Fibroblast of the aortic adventitia (primary cell): ENCODE measurements at regions not wholly inside any gene's neighbourhood (a gene's known extent, or its start where the extent isn't known, plus 50 kb on each side); places are given as distances from the start of the nearest gene placed in this dataset.

Experiments used
- DNase-seq: peaks from one replicate; pipeline ENCODE4 v3.0.0-alpha.2; 2010; ENCODE audit warnings: low read depth
- H3K4me3 ChIP-seq: 2 replicates; pipeline ENCODE4 v1.5.1; 2011; ENCODE audit warnings: low read depth, mild to moderate bottlenecking, control low read depth, low read length, moderate library complexity
- TF ChIP-seq, protein P1 (sequence below): IDR thresholded peaks from 2 replicates; pipeline ENCODE4 v1.5.1; 2011; ENCODE audit warnings: mild to moderate bottlenecking, low read length, control low read depth, inconsistent platforms; ENCODE audit not compliant: insufficient read depth

DNA sequence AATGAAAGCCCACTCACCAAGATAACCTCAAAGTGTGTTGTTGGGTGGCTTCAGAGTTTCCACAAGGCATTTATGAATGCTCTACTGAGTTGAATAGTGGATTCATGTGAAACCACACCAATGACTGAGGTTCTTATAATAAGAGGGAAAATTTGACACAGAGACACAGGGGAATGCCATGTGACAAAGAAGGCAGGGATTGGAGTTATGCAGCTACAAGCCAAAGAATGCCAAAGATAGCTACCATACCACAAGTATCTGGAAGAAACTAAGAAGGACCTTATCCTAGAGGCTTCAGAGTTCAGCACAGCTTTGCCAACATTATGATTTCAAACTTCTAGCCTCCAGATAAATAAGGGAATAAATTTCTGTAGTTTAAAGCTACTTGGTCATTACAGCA, 68.0 kb upstream of the PCDH15 start:
- DNase-seq: no peak
- TF ChIP-seq, protein P1, sequence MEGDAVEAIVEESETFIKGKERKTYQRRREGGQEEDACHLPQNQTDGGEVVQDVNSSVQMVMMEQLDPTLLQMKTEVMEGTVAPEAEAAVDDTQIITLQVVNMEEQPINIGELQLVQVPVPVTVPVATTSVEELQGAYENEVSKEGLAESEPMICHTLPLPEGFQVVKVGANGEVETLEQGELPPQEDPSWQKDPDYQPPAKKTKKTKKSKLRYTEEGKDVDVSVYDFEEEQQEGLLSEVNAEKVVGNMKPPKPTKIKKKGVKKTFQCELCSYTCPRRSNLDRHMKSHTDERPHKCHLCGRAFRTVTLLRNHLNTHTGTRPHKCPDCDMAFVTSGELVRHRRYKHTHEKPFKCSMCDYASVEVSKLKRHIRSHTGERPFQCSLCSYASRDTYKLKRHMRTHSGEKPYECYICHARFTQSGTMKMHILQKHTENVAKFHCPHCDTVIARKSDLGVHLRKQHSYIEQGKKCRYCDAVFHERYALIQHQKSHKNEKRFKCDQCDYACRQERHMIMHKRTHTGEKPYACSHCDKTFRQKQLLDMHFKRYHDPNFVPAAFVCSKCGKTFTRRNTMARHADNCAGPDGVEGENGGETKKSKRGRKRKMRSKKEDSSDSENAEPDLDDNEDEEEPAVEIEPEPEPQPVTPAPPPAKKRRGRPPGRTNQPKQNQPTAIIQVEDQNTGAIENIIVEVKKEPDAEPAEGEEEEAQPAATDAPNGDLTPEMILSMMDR: no peak
- H3K4me3 ChIP-seq: no peak overlapping the region

DNA sequence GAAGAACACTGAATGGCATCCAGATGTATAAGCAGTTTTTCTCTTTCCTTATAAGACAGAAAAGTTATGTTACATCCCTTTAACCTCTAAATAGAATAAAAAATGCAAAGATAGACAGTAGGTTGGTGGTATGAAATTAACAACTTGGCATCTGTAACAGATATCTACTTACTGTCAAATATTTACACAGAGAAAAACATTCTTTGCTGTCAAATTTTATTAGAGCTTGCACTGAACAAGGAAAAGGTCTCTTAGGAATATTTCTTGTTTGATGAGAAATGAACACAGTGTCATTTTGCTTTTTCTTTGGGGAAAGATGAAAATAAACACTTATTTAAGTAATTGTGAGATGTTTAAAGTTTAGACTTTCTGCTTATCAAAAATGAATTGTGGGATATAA, 65.6 kb upstream of the PCDH15 start:
- TF ChIP-seq, protein P1: no peak
- no peak overlapping the region for H3K4me3 ChIP-seq
- no peak for DNase-seq

DNA sequence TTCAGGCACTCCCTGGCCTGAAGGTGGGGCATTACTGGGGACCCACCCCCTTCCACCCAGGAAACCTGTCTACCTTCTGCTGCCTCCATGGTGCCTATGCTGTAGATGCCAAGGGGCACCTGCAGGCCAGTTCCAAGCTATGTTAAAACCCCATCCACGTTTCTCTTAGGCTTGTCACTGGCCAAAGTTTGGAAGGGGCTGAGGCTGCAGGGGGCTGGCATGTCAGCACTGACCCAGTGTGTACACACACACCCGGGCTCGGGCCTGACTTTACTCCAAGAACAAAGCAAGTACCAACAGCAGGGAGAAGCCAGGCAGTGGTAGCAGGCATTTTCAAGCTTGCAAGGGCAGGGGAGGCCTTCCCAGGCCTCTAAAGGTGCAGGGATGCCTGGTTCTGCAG, 53.8 kb upstream of the PCDH15 start:
- DNase-seq: no peak
- TF ChIP-seq, protein P1: no peak
- H3K4me3 ChIP-seq: no peak overlapping the region

DNA sequence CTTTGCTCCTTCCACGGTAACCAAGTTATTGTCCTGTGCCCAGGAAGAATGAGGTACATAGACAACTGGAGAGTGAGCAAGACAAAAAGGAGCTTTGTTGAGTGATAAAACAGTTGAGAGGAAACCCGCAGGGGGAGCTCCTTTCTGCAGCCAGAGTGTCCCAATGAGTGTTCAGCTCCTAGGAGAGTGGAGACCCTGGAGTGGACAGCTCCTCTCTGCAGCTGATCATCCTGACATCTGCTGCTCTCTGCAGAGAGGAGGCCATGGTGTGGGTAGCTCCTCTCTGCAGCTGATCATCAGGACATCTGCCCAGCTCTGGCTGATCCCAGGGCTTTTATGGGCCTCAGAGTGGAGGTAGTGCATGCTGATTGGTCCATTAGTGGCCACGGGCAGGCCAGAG, 53.4 kb upstream of the PCDH15 start:
- TF ChIP-seq, protein P1: no peak
- no peak overlapping the region for H3K4me3 ChIP-seq
- DNase-seq: no peak

DNA sequence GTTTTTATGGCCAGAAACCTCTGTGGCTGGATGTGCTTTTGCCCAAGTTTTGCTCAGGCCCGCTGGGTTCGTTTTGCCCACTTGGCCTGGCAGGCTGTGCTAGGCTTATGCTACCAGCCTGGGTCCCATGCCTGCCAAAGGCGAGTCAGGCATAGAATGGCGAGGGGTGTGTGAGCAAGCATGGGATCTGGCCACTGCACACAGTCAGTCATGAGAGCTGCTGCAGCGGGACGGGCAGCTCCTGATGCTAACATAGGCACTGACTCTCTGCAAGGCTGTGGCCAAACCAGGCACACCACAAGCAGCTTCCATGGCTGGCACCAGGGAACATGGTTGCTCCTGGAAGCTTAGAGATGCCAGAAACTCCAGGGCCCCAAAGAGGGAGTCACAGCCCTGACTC, 52.9 kb upstream of the PCDH15 start:
- no peak overlapping the region for H3K4me3 ChIP-seq
- DNase-seq: no peak
- TF ChIP-seq, protein P1: no peak
